AG04449 (cell line): ENCODE measurements at regions not wholly inside any gene's neighbourhood (a gene's known extent, or its start where the extent isn't known, plus 50 kb on each side); places are given as distances from the start of the nearest gene placed in this dataset.

ENCODE experiments used
- CTCF ChIA-PET: fragments of 350-600 bp; formaldehyde crosslinking; extraction: SDS; loops from one replicate; lab custom pipeline; 2021; ENCODE audit warnings: antibody characterized with exemption; lab: Yijun Ruan, JAX
- POLR2A ChIA-PET: fragments of 400-600, 350-600 bp; formaldehyde crosslinking; extraction: SDS; loops from one replicate; lab custom pipeline; 2020; ENCODE audit warnings: antibody characterized with exemption, inconsistent platforms; lab: Yijun Ruan, JAX
- DNase-seq: peaks from one replicate; pipeline ENCODE4 v3.0.0-alpha.2; 2010; ENCODE audit warnings: low read depth, low spot score
- H3K4me3 ChIP-seq: 2 replicates; pipeline ENCODE4 v1.5.1; 2011; ENCODE audit warnings: low read depth, mild to moderate bottlenecking, control low read depth, low read length
- CTCF ChIP-seq: IDR thresholded peaks from one replicate; pipeline ENCODE4 v1.5.1; 2011; ENCODE audit warnings: mild to moderate bottlenecking, moderate library complexity, low read length, control low read depth, inconsistent platforms; ENCODE audit not compliant: insufficient read depth; ENCODE audit errors: missing control alignments

GRCh38 chr7:98474558-98474957 is 73.7 kb upstream of the BAIAP2L1 start:
- ChIA-PET POLR2A (interaction anchor here (0.6 kb wide), 1 partner anchor 183 kb away, joined by 3 read pairs; no protein-coding TSS in a partner anchor), CTCF (no interaction called here)
- TF ChIP-seq CTCF = no peak
- no peak overlapping the region for H3K4me3 ChIP-seq
- no peak for DNase-seq

GRCh38 chr7:98472521-98472954 is 71.6 kb upstream of the BAIAP2L1 start:
- POLR2A ChIA-PET = interaction anchor here (0.6 kb wide), 1 partner anchor 12 kb away, joined by 3 read pairs; no protein-coding TSS in a partner anchor
- H3K4me3 ChIP-seq = no peak overlapping the region
- CTCF ChIA-PET = interaction anchor here (1.0 kb wide), 1 partner anchor 10 kb away, joined by 3 read pairs; no protein-coding TSS in a partner anchor
- no peak for TF ChIP-seq CTCF
- DNase-seq = no peak

DNA sequence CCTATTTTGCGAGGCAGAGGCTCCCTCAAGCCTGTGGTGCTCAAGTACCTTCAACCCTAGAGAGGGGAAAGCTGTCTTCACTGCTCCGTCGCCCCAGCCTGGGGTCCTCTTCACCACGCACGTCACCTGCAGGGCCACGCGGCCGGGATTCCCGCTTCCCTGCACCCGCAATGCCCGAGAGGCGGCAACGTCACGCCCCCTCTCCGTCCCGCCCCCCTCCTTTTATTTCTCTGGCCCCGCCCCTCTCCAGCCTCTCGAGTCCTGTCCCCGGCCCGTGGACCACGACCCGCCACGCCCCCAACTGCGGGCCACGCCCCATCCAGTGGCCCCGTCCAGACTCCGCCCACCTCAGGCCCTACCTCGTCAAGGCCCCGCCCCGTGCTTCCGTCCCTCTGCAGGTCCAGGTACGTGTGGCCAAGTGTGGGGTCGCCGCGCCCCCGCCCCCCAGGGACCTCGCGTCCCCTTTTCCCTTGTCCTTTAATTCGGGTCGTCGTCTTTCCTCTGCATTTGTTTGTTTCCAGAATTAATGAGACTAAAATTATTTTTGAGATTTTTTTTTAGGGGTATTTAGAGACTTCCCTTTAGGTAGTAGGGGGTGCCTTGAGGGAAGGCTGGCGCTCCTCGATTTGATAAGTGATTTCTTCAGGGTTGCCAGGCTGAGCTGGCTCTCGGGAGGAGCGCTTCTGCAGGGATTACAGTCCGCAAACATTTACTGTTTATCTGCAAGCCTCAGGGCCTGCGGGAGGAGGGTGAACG is 69.8 kb upstream of the BAIAP2L1 start:
- H3K4me3 ChIP-seq = no peak overlapping the region
- CTCF ChIA-PET = no interaction called here
- POLR2A ChIA-PET = no interaction called here
- no peak for TF ChIP-seq CTCF
- DNase-seq = no peak

DNA sequence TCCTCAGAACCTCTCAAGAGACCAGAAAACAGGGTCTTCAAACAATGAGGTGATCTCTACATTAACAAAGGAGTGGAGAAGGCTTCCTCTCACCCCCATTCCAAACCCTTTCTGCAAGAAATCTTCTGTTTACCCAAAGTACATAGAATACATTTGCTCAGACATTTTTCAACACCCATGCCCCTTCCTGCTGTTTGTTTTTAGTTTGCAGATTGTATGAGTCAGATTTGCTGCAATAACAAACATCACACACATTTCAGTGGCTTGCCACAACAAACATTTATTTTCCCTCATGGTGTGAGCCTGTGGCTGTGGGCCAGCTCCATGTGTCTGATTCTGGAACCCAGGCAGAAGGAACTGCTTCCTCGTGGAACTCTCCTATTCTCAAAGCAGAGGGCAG is 68.2 kb upstream of the BAIAP2L1 start:
- no peak for DNase-seq
- ChIA-PET CTCF (no interaction called here), POLR2A (no interaction called here)
- no peak overlapping the region for H3K4me3 ChIP-seq
- TF ChIP-seq CTCF = no peak

- no peak overlapping the region for H3K4me3 ChIP-seq
- TF ChIP-seq CTCF = no peak
- POLR2A ChIA-PET = no interaction called here
- CTCF ChIA-PET = interaction anchor here (0.6 kb wide), 1 partner anchor 99 kb away, joined by 4 read pairs; no protein-coding TSS in a partner anchor
- DNase-seq = no peak
Observed at GRCh38 chr7:98467570-98468312, 66.9 kb upstream of the BAIAP2L1 start.

- H3K4me3 ChIP-seq = no peak overlapping the region
- no peak for DNase-seq
- ChIA-PET CTCF (no interaction called here), POLR2A (no interaction called here)
- no peak for TF ChIP-seq CTCF
Observed at GRCh38 chr7:98465022-98465421, 64.1 kb upstream of the BAIAP2L1 start.
